LoVo (cell line): ENCODE measurements at regions not wholly inside any gene's neighbourhood (a gene's known extent, or its start where the extent isn't known, plus 50 kb on each side); places are given as distances from the start of the nearest gene placed in this dataset.
"Not testable (repeated sequence)": the region's sequence is repeated elsewhere in the genome, so short reads cannot be mapped to it uniquely, and the experiment has no call there.

ENCODE experiments used
- DNase-seq: peaks from one replicate; pipeline ENCODE4 v3.0.0-alpha.2; 2016; ENCODE audit warnings: low spot score

DNA sequence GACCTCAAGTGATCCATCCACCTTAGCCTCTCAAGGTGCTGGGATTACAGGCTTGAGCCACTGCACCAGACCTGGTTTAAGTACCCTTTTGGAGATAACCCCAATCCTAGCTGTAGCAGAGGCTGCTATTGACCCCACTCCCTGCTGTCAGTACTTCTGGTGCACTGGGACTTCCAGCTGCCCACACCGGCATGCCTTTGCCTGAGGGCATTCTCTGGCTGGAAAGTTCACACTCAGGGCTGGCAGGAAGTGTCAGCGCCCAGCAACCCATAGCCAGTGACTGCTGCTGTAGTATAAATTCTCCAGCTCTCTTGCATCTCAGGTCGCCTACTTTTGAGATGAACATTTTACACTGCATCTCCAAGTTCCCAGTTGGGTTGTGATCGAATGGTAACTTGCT is 75.3 kb downstream of the UTRN start:
- no peak for DNase-seq

DNA sequence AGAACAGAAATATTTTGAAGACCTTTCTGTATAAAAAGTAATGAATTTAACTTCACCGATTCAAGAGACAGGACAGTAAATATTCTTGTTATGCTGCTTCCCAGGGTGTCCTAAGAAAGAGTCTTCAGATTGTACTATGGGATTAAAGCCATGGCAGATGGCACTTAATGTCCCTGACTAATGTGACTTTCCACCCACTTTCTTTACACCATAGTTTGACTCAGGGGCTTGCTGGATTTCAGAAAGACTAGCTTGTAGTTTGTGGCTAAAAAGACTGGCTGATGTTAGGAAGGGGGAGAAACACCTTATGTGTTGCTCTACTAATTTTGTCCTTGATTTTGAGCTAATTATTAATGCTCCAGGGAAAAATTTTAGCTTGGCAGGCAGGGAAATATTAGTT is 75.9 kb downstream of the UTRN start:
- no peak for DNase-seq

DNA sequence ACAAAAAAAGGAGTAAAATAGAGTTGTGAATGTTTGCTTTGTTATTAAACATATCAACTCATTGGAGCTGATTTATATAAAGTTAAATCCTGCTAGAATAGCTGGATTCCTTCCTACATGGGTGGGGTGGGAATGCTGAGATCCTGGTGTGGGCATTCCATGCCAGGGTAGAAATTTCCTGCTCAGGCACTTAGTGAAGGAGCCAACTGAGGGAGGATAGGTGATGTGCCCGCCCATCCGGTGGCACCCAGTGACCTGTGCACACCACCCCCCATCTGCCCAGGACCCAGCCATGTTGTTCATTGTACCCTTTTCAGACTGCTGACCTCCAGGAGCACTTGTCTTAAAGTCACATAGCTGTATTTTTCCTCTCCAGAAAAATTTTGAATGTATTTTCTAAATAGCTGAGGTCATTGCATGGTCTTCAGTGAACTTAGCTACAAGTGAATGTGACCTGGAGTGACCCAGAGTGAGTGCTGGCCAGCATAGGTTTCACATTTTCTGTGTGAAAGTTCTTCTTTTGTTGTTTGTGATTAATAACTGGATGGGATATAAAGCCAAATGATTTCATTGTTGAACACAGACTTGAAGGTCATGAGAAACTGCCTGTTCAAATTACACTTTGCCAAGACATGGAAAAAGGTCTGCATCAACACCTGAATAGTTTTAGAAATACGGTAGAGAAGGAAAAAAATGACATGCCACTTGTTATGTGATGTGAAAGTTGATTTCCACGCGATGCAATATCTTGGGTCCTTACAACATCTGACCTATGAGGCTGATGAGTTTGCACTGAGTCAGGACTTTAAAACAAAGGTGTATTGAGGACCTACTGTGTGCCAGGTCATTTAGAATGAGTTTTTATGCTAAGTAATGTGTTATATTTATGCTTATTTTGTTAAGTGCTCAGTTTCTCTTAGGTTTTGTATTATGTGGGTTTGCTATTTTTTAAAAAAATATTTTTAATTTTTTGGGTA is 77.2 kb downstream of the UTRN start:
- no peak for DNase-seq

DNA sequence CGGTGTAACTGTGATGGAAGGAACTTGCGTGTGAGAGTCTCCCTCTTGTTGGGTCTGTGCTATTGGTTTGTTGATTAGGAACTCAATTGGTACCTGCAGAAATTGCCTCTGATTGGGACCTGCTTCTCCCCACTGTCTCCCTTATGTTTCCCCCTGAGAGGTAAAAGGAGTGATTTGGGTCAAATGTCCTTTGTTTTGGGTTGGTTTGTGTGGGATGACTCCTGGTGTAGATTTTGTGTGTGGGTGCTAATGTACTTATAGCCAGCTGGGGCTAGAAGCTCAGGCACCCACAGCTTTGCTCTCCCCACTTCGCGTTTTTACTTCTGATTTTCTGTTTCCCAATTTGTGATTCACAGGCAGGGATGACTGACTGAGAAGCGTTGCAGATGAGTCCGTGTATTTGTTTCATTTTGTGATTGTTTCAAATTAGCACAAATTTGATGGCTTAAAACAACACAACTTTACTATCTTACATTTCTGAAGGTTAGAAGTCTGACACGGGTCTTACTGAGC is 79.1 kb downstream of the UTRN start:
- no peak for DNase-seq

DNA sequence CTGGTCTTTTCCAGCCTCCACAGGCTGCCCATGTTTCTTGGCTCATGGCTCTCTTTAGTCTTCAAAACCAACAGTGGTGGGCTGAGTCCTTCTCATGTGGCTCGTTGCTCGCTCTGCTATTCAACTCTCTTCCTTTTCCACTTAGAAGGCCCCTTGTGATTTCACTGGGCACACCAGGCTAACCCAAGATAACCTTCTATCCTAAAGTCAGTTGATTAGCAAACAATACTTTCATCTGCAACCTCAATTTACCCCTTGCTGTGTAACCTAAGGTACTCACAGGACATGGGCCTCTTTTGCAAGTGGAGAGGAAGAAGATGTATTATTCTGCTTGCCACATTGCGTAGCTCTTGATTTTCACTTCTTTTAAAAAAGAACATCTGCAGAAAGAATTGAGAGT is 79.6 kb downstream of the UTRN start:
- no peak for DNase-seq

DNA sequence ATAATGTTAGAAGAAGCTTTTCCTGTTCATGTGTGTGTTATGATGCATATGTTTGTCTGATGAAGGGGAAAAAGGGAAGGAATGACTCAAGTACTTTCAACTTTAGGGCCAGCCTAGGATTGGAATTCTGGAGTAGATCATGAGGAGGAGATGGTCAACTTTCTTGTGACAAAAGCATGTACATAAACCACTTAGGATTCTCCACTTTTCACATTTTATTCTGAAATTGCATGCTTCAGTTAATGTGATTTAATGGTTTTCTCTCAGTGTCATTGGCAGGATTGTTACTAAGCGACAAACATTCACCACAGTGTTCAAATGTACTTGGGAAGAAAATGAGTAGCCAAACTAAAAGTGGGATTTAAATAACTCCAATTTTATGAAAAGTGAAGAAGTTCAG is 80.1 kb downstream of the UTRN start:
- DNase-seq: no peak

DNA sequence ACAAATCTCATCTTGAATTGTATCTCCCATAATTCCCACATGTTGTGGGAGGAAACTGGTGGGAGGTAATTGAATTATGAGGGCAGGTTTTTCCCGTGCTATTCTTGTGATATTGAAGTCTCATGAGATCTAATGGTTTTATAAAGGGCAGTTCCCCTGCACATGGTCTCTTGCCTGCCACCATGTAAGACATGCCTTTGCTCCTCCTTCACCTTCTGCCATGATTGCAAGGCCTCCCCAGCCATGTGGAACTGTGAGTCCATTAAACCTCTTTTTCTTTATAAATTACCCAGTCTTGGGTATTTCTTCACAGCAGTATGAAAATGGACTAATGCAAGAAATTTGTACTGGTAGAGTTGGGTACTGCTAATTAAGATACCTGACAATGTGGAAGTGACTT is 84.6 kb downstream of the UTRN start:
- not testable (repeated sequence) for DNase-seq

DNA sequence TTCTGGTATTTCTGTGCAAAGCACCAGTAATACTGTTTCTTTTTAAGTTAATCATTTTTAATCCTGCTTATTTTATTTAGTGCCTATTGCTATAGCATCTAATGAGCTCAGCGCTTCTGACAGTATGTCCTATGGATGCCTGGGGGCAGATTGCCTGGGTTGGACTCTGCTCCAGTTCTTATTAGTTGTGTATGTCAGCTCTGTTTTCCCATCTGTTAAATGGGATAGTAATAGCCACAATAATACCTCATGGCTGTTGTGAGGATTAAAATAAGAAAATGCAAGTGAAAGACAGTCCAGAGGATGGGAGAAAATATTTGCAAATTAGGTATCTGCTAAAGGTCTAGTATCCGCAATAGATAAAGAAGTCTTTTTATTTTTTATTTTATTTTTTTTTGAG is 87.0 kb downstream of the UTRN start:
- DNase-seq: no peak

DNA sequence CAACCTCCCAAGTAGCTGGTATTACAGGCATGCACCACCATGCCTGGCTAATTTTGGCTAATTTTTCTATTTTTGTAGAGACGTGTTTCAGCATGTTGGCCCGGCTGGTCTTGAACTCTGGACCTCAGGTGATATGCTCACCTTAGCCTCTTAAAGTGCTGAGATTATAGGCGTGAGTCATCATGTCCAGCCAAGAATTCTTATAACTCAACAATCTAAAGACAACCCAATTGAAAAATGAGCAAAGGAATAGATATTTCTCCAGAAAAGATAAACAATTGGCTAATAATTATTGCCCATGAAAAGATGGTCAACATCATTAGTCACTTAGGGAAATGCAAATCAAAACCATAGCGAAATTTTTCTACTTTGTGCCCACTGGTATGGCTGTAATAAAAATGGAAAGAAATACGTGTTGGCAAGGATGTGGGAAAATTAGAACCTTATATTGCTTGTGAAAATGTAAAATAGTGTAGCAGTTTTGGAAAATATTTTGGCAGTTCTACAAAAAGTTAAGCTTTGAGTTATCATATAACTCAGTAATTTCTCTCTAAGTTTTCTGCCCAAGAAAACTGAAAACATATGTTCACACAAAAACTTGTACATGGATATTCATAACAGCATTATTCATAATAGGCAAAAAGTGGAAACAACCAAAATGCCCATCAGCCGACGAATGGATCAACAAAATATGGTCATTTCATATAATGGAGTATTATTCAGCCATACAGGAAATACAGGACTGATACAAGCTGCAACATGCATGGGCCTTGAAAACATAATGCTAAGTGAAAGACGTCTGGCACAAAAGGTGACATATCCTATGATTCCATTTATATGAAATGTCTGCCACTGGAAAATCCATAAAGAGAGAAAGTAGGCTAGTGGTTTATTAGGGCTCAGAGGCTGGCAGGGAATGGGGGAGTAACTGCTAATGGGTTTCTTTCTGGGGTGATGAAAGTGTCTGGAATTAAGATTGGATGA is 87.8 kb downstream of the UTRN start:
- DNase-seq: no peak

DNA sequence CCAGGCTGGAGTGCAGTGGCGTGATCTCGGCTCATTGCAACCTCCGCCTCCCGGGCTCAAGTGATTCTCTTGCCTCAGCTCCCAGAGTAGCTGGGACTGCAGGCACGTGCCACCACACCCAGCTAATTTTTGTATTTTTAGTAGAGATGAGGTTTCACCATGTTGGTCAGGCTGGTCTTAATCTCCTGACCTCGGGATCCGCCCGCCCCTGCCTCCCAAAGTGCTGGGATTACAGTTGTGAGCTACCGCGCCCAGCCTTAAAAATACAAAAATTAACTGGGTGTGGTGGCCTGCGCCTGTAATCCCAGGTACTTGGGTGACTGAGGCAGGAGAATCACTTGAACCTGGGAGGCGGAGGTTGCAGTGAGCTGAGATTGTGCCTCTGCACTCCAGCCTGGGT is 89.4 kb downstream of the UTRN start:
- DNase-seq: not testable (repeated sequence)

DNA sequence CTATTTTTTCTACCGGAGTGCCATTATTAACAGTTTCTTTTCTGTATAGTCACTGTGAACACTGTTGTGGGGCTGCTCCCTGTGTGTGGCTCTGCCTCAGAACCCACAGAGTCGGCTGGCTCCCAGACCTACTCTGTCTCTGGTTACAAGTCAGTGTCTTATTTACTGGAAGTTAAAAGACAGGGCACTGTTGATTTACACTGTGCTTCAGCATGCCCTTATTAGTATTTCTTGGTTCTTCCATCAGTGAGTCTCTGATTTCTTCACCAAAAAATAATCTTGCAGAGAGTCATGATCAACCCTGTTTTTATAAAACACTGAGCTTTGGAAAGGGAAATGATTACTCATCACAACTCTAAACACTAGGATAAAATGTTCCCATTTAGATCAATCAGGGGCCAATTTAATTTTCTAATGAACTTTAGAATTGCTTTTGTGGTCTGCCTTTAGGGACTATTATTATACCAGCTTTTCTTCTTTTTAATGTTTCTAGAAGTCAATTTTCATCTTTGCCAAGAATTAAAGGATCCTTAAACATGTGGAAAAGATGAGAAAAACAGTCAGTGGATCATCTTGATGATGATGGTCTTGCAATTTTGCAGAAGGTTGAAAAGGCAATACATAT is 92.6 kb downstream of the UTRN start:
- no peak for DNase-seq

DNA sequence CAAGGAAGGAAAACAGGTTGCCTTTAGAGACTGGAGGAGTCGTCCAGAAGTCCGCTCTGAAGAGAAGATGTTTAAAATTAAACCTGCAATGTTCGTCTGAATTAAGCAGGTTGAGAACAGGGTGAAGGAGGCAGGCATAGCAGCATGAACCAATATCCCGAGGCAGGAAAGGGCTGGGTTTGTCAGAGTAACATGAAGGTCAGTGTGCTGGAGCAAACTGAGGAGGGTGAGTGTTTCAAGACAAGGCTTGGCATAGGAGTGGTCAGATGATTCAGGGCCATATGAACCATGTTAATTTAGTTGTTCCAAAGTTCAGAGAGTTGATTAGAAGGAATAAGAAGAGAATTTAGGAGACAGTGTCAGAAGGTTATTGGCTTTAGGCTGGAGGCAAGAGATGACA is 93.3 kb downstream of the UTRN start:
- no peak for DNase-seq

DNA sequence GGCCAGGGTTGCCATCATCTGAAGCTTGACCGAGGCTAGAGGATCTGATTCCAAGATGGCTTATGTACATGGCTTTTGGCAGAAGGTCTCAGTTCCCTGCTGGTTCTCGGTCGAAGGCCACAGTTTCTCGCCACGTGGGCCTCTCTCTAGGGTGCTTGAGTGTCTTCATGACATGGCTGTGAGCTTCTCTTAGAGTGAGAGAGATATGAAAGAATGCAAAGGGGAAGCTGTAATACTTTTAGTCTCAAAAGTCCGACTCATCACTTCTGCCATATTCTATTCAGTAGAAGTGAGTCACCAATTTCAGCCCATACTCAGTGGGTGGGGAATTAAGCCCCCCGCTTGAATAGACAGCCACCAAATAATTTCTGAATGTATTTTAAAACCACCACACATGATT is 94.2 kb downstream of the UTRN start:
- DNase-seq: no peak

DNA sequence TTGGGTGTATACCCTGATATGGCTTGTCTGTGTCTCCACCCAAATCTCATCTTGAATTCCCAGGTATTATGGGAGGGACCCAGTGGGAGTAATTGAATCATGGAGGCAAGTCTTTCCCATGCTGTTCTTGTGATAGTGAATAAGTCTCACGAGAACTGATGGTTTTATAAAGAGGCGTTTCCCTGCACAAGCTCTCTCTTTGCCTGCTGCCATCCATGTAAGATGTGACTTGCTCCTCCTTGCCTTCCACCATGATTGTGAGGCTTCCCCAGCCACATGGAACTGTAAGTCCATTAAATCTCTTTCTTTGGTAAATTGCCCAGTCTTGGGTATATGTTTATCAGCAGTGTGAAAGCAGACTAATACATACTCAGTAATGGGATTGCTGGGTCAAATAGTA is 96.4 kb downstream of the UTRN start:
- not testable (repeated sequence) for DNase-seq

DNA sequence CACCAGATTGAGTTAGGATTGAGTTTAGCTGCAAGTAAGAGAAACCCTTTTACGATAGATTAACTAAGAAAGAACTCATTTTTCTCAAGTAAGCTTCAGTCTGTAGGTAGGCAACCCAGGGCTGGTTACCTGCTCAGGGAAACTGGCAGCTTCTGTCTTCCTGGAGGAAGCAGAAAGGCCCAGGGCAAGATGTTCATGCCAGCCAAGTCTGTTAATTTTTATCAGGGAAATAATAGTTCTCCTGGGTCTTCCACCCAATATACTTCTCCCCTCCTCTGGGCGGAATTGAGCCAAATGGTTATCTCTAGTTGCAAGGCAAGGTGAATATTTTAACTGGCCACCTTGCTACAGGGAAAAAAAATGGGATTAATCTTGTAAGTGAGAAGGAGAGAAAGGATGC is 98.2 kb downstream of the UTRN start:
- DNase-seq: no peak

DNA sequence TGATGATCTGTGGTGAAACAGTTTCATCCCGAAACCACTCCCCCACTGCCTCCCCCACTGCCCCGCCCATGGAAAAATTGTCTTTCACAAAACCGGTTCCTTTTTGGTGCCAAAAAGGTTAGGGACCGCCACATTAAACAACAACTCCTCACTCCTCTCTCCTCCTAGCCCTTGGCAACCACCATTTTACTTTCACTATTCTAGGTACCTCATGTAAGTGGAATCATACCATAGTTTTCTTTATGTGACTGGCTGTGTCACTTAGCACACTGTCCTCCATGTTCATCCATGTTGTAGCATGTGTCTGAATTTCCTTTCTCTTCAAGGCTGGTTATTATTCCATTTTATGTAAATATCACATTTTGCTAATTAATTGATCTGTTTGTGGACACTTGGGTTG is 99.3 kb downstream of the UTRN start:
- DNase-seq: no peak

DNA sequence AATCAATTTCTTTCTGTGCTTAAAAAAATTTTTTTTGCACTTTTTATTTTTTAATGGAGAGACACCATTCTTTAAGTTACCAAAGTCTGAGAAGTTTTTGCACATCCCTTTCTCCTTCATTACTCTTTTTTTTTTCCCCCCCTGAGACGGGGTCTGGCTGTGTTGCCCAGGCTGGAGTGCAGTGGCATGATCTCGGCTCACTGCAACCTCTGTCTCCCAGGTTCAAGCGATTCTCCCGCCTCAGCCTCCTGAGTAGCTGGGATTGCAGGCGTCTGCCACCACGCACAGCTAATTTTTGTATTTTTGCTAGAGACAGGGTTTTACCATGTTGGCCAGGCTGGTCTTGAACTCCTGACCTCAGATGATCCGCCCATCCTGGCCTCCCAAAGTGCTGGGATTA is 104.3 kb downstream of the UTRN start:
- not testable (repeated sequence) for DNase-seq

DNA sequence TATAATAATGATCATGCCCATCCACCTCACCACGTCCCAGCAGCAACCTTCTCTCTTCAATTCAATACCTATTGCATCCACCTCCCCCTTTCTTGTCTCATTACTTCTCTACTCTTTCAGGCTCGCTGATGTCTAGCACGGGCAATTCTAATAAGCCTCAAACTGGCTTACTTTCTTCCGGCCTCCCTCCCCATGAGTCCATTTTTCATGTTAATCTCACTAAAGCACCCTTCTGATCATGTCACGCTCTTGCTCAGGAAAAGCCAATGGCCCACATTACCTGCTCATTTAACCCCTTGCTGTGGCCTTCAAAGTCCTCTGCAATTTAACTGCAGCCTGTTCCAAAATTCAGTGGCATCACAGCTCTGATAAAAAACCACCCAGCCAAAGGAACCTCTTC is 105.1 kb downstream of the UTRN start:
- no peak for DNase-seq

DNA sequence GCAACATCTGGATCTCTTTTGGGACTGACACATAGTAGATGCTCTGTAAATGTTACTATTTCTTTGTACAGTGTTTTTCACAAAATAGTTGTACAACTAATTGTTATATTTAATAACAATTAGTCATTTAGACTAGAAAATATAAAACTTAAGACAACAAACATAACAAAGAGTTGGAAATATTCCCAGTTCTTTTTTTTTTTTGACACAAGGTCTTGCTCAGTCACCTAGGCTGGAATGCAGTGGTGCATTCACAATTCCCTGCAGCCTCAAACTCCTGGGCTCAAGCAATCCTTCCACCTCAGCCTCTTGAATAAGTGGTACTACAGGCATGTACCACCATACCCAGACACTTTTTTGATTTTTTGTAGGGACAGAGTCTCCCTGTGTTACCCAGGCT is 105.8 kb downstream of the UTRN start:
- DNase-seq: no peak

DNA sequence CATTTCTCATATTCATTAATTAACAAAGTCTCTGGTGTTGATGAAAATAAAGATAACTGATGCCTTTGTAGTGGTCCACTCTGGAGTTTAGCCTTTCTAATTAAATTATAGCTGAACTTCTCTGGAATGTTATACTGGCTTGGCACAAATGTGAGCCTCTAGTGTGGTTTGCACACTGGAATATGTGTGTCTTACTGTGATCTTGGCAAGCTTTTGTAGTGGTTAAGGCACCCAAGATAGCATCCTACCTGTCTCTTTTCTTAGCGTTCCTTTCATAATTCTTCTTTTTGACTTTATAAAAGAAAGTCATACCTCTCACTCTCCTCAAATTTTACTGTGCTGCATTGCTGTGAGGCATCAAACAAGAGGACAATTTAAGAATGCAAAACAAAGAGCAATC is 107.4 kb downstream of the UTRN start:
- DNase-seq: no peak

DNA sequence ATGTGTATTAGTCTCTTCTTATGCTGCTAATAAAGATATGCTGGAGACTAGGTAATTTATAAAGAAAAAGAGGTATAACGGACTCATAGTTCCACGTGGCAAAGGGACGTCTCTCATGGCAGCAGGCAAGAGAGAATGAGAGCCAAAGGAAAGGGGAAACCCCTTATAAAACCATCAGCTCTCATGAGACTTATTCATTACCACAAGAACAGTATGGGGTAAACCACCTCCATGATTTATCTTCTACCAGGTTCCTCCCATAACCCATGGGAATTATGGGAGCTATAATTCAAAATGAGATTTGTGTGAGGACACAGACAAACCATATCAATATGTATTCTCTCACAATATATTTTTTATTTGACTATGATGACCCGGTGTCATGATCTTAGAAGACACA is 109.1 kb downstream of the UTRN start:
- DNase-seq: no peak

DNA sequence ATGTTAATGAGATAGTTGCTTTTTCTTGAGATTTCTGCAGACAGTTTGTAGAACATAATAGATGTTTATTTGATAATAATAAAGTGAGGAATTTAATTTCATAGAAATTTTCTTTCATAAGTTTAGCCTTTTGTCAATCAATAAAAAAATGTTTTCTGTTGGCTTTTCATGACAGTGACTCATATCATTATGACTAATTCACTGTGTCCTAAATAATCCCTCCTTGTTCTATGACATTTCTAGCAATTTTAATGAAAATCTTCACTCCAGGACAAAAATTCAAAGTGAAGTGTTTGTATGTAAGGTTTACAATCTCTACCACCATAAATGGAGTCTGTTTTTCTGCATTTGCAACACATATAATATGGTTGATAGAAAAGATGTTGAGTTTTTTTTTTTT is 109.9 kb downstream of the UTRN start:
- no peak for DNase-seq
